ENCODE measurements at regions not wholly inside any gene's neighbourhood (a gene's known extent, or its start where the extent isn't known, plus 50 kb on each side); places are given as distances from the start of the nearest gene placed in this dataset.

DNA sequence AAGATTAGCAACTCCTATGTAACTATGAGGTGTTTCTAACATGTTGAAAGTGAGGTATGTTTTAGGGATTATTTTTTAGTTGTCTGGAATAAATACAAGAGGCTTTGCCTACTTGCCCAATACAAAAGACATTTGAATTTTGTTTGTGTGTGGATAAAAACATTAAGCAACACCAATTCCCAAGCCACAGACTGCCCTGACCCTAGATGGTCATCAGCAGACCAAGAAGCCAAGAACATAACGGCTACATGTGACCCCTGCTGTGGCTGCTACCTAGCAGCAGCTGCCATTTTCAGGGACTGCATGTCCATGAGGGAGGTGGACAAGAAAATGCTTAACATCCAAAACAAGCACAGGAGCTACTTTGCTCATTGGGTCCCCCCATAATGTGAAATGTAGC, 70.5 kb upstream of the QRFPR start:
- WGBS (ENCODE audit: insufficient coverage): 100% methylated on average over 1 of the region's 1 CpG
- H3K79me2 ChIP-seq (ENCODE audit: insufficient read depth, low read length): no peaks in the 10 kb centered on the region
- Mint-ChIP-seq H3K4me3 (no peak overlapping the region), H3K36me3 (no peaks in the 10 kb centered on the region), H3K4me1 (no peaks in the 10 kb centered on the region), H3K9me3 (peaks cover 0 to 2% (median 0%) of the 10 kb centered on the region in 7 donors), H3K27me3 (ENCODE audit: low read depth in 3 of 3) (peaks cover 0 to 2% (median 0%) of the 10 kb centered on the region in 3 donors), H3K27ac (no peak overlapping the region)
- no peaks in the 10 kb centered on the region for H3K4me1 ChIP-seq (ENCODE audit: control insufficient read depth in 1 of 2, insufficient read depth in 2 of 2, low read length in 2 of 2)
- no peak overlapping the region for H3K27ac ChIP-seq (ENCODE audit: low read depth in 1 of 2, low read length in 2 of 2)
- no peak overlapping the region for H3K4me2 ChIP-seq (replicated peaks; ENCODE audit: extremely low read depth, low read length, poor library complexity, severe bottlenecking)
- intact Hi-C loops (cut with micrococcal nuclease): no loop called here
- no peak overlapping the region for H3K9ac ChIP-seq (ENCODE audit: insufficient read depth, low read length, poor library complexity, severe bottlenecking)
- no peaks in the 10 kb centered on the region for H3K9me3 ChIP-seq (replicated peaks in 1 of 2; ENCODE audit: control insufficient read depth in 1 of 2, insufficient read depth in 1 of 2, low read length in 2 of 2)
- TF ChIP-seq, protein P1, sequence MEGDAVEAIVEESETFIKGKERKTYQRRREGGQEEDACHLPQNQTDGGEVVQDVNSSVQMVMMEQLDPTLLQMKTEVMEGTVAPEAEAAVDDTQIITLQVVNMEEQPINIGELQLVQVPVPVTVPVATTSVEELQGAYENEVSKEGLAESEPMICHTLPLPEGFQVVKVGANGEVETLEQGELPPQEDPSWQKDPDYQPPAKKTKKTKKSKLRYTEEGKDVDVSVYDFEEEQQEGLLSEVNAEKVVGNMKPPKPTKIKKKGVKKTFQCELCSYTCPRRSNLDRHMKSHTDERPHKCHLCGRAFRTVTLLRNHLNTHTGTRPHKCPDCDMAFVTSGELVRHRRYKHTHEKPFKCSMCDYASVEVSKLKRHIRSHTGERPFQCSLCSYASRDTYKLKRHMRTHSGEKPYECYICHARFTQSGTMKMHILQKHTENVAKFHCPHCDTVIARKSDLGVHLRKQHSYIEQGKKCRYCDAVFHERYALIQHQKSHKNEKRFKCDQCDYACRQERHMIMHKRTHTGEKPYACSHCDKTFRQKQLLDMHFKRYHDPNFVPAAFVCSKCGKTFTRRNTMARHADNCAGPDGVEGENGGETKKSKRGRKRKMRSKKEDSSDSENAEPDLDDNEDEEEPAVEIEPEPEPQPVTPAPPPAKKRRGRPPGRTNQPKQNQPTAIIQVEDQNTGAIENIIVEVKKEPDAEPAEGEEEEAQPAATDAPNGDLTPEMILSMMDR (IDR thresholded peaks at IDR 0.05): no peak
- no peaks in the 10 kb centered on the region for H3K27me3 ChIP-seq (ENCODE audit: control insufficient read depth in 2 of 2, insufficient read depth in 2 of 2, low read length in 2 of 2)
- no peak overlapping the region for H2AFZ ChIP-seq (ENCODE audit: insufficient read depth, low read depth, low read length, poor library complexity, severe bottlenecking)
- no peaks in the 10 kb centered on the region for H4K20me1 ChIP-seq (ENCODE audit: insufficient read depth, low read length)
- H3K4me3 ChIP-seq (replicated peaks in 1 of 3; ENCODE audit: low read depth in 2 of 3, low read length in 3 of 3): no peak overlapping the region
- H3K36me3 ChIP-seq (replicated peaks in 1 of 2; ENCODE audit: control insufficient read depth in 1 of 2, insufficient read depth in 2 of 2, low read length in 2 of 2): no peaks in the 10 kb centered on the region
- DNase-seq: no peak

DNA sequence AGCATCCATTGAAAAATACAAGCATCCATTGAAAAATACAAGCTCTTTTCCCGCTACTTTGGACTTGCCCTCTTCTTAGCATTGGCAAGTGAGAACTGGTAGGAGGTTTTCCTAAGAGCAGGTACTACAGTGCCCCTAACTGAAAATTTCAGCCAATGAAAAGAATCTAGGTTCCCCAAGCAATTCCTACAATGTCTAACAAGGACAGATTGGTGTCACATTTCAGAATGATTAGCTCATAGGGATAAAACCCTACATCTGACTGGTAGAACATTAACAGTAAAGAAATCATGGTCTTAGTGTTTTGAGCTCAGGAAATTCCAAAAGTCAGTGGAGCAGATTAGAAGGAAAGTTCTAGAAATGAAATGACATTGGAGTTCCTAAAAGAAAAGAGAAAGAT, 68.6 kb upstream of the QRFPR start:
- WGBS (ENCODE audit: insufficient coverage): no CpG with 5 or more reads among the region's 1 CpG
- H3K36me3 ChIP-seq (replicated peaks in 1 of 2; ENCODE audit: control insufficient read depth in 1 of 2, insufficient read depth in 2 of 2, low read length in 2 of 2): no peaks in the 10 kb centered on the region

More for the DNA sequence above, 68.6 kb upstream of the QRFPR start:
- Mint-ChIP-seq H3K9me3 (peaks cover 0 to 6% (median 0%) of the 10 kb centered on the region in 7 donors), H3K36me3 (no peaks in the 10 kb centered on the region), H3K4me3 (no peak overlapping the region), H3K27me3 (ENCODE audit: low read depth in 3 of 3) (peaks cover 0 to 2% (median 0%) of the 10 kb centered on the region in 3 donors), H3K4me1 (no peaks in the 10 kb centered on the region), H3K27ac (no peak overlapping the region)
- H3K4me1 ChIP-seq (ENCODE audit: control insufficient read depth in 1 of 2, insufficient read depth in 2 of 2, low read length in 2 of 2): no peaks in the 10 kb centered on the region
- no peak for DNase-seq
- no peak overlapping the region for H3K4me2 ChIP-seq (replicated peaks; ENCODE audit: extremely low read depth, low read length, poor library complexity, severe bottlenecking)
- no peaks in the 10 kb centered on the region for H3K79me2 ChIP-seq (ENCODE audit: insufficient read depth, low read length)
- no peaks in the 10 kb centered on the region for H4K20me1 ChIP-seq (ENCODE audit: insufficient read depth, low read length)
- H3K27ac ChIP-seq (ENCODE audit: low read depth in 1 of 2, low read length in 2 of 2): no peak overlapping the region
- no peak overlapping the region for H2AFZ ChIP-seq (ENCODE audit: insufficient read depth, low read depth, low read length, poor library complexity, severe bottlenecking)
- no peaks in the 10 kb centered on the region for H3K27me3 ChIP-seq (ENCODE audit: control insufficient read depth in 2 of 2, insufficient read depth in 2 of 2, low read length in 2 of 2)
- H3K4me3 ChIP-seq (replicated peaks in 1 of 3; ENCODE audit: low read depth in 2 of 3, low read length in 3 of 3): no peak overlapping the region
- intact Hi-C loops (cut with micrococcal nuclease): no loop called here
- TF ChIP-seq, protein P1 (IDR thresholded peaks at IDR 0.05): no peak
- no peaks in the 10 kb centered on the region for H3K9me3 ChIP-seq (replicated peaks in 1 of 2; ENCODE audit: control insufficient read depth in 1 of 2, insufficient read depth in 1 of 2, low read length in 2 of 2)
- H3K9ac ChIP-seq (ENCODE audit: insufficient read depth, low read length, poor library complexity, severe bottlenecking): no peak overlapping the region

All from CD14-positive monocyte (primary cell).